HCT116 (cell line): ENCODE measurements at regions not wholly inside any gene's neighbourhood (a gene's known extent, or its start where the extent isn't known, plus 50 kb on each side); places are given as distances from the start of the nearest gene placed in this dataset.

Experiments
- CTCF ChIP-seq, 3 experiments: fragments of 200-600 bp in 1 of 3; sonication (generic) in 1 of 3; IDR thresholded peaks in 2 of 3; conservative IDR thresholded peaks in 1 of 3; 2 replicates each; pipeline ENCODE4 v1.5.1; 2012 to 2017; ENCODE audit warnings: low read depth in 2 of 3, low read length in 2 of 3, antibody characterized with exemption in 1 of 3, borderline replicate concordance in 1 of 3, control low read depth in 1 of 3, mild to moderate bottlenecking in 1 of 3, mixed read lengths in 1 of 3, mixed run types in 1 of 3, moderate library complexity in 1 of 3; ENCODE audit not compliant: insufficient read depth in 1 of 3
- EGR1 ChIP-seq: IDR thresholded peaks from 2 replicates; pipeline ENCODE4 v1.6.1; 2012; ENCODE audit warnings: low read depth
- POLR2A ChIP-seq: IDR thresholded peaks from 2 replicates; pipeline ENCODE4 v1.7.0; 2011; ENCODE audit warnings: borderline replicate concordance; ENCODE audit not compliant: insufficient read depth, insufficient read length; ENCODE audit errors: extremely low read depth
- POLR2AphosphoS5 ChIP-seq: IDR thresholded peaks from 2 replicates; pipeline ENCODE4 v1.6.1; 2011; ENCODE audit warnings: mild to moderate bottlenecking, low read depth, low read length, moderate library complexity
- RAD21 ChIP-seq: IDR thresholded peaks from 2 replicates; pipeline ENCODE4 v1.6.1; 2012; ENCODE audit warnings: low read depth, mild to moderate bottlenecking
- SP1 ChIP-seq: IDR thresholded peaks from 2 replicates; pipeline ENCODE4 v1.6.1; 2012; ENCODE audit warnings: low read depth
- TCF7L2 ChIP-seq: IDR thresholded peaks from 2 replicates; pipeline ENCODE4 v1.7.0; 2011; ENCODE audit warnings: borderline replicate concordance, inconsistent platforms; ENCODE audit not compliant: insufficient read depth, insufficient read length; ENCODE audit errors: extremely low read depth
- YY1 ChIP-seq: IDR thresholded peaks from 2 replicates; pipeline ENCODE4 v1.6.1; 2011; ENCODE audit warnings: low read length, low read depth, moderate library complexity, mild to moderate bottlenecking; ENCODE audit not compliant: insufficient replicate concordance; ENCODE audit errors: extremely low read depth
- ZBTB33 ChIP-seq: IDR thresholded peaks from 2 replicates; pipeline ENCODE4 v1.6.1; 2011; ENCODE audit warnings: mild to moderate bottlenecking, low read length, moderate library complexity; ENCODE audit not compliant: insufficient replicate concordance; ENCODE audit errors: extremely low read depth
- ZFX ChIP-seq: fragments of 450-650 bp; IDR thresholded peaks from 2 replicates; pipeline ENCODE4 v1.6.1; 2017

- TF ChIP-seq TCF7L2 (no peak), CTCF (IDR thresholded peaks at IDR 0.05 in 2 of 3, conservative IDR thresholded peaks at IDR 0.05 in 1 of 3; ENCODE audit: borderline replicate concordance in 1 of 3, insufficient read depth in 1 of 3, low read depth in 2 of 3, low read length in 2 of 3) (no peak), ZFX (no peak), EGR1 (no peak), POLR2A (no peak), SP1 (no peak), ZBTB33 (no peak), RAD21 (no peak), POLR2AphosphoS5 (no peak), YY1 (no peak)
These were observed 262.6 kb downstream of the C3orf38 start for GRCh38 chr3:88412346-88412745.
